HEK293T (cell line): ENCODE measurements at regions not wholly inside any gene's neighbourhood (a gene's known extent, or its start where the extent isn't known, plus 50 kb on each side); places are given as distances from the start of the nearest gene placed in this dataset.

ENCODE experiments used
- ARNT ChIP-seq: fragments of 450-650 bp; IDR thresholded peaks from 2 replicates; pipeline ENCODE4 v1.6.1; 2017; ENCODE audit warnings: mild to moderate bottlenecking
- BHLHE40 ChIP-seq: fragments of 450-650 bp; IDR thresholded peaks from 2 replicates; pipeline ENCODE4 v1.6.1; 2016; ENCODE audit warnings: mild to moderate bottlenecking, moderate library complexity, borderline replicate concordance
- FOXA1 ChIP-seq: fragments of 450-650 bp; IDR thresholded peaks from 2 replicates; pipeline ENCODE4 v1.6.1; 2016; ENCODE audit warnings: mild to moderate bottlenecking
- FOXK2 ChIP-seq: fragments of 450-650 bp; IDR thresholded peaks from 2 replicates; pipeline ENCODE4 v1.6.1; 2016; ENCODE audit warnings: mild to moderate bottlenecking
- HDGF ChIP-seq: fragments of 450-650 bp; IDR thresholded peaks from 2 replicates; pipeline ENCODE4 v1.6.1; 2017; ENCODE audit warnings: antibody characterized with exemption, borderline replicate concordance
- LEF1 ChIP-seq: fragments of 450-650 bp; IDR thresholded peaks from 2 replicates; pipeline ENCODE4 v1.6.1; 2017; ENCODE audit warnings: mild to moderate bottlenecking, borderline replicate concordance
- SP1 ChIP-seq: fragments of 450-650 bp; IDR thresholded peaks from 2 replicates; pipeline ENCODE4 v1.6.1; 2017
- SUZ12 ChIP-seq: fragments of 450-650 bp; IDR thresholded peaks from 2 replicates; pipeline ENCODE4 v1.6.1; 2016; ENCODE audit warnings: mild to moderate bottlenecking
- TARDBP ChIP-seq: fragments of 450-650 bp; IDR thresholded peaks from 2 replicates; pipeline ENCODE4 v1.6.1; 2016

DNA sequence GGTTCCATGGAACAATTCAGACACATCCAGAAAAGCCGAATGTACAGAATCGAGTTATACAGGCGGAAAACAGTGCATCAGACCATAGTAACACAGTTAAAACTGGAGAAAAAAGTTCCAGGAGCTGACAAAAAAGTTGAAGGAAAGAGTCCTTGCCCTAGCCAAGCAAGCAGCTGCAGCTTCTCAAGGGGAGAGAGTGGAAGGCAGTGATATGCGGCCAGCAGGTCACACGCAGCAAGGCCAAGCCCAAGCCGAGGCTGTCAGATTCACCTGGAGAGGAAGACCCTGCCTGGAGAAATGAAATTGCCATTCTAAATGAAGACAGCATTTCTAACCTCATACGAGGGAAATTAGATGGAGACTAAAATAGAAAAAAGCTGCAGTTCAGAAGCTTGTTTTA, 55.8 kb downstream of the RGS12 start:
- TF ChIP-seq BHLHE40 (no peak), SP1 (no peak), FOXA1 (no peak), ARNT (no peak), LEF1 (no peak), HDGF (no peak), FOXK2 (no peak), TARDBP (no peak), SUZ12 (no peak)
